H1 (cell line): ENCODE measurements at regions not wholly inside any gene's neighbourhood (a gene's known extent, or its start where the extent isn't known, plus 50 kb on each side); places are given as distances from the start of the nearest gene placed in this dataset.

Experiments used
- CHD7 ChIP-seq: fragments of 300-600 bp; sonication (generic); IDR thresholded peaks from 2 replicates; pipeline ENCODE4 v1.7.1; 2012; ENCODE audit warnings: low read length, moderate library complexity, mild to moderate bottlenecking, inconsistent platforms; ENCODE audit not compliant: insufficient replicate concordance
- KDM1A ChIP-seq: fragments of 200-600, 300-600 bp; sonication (generic); IDR thresholded peaks from 2 replicates; pipeline ENCODE4 v1.7.1; 2016; ENCODE audit warnings: mild to moderate bottlenecking, low read length, borderline replicate concordance
- MAFK ChIP-seq: IDR thresholded peaks from 2 replicates; pipeline ENCODE4 v1.6.1; 2012; ENCODE audit warnings: low read depth, mild to moderate bottlenecking, improper control_type of control experiment, low read length
- MAX ChIP-seq: IDR thresholded peaks from 2 replicates; pipeline ENCODE4 v1.6.1; 2012; ENCODE audit warnings: inconsistent platforms

- TF ChIP-seq KDM1A (no peak), MAX (no peak), CHD7 (no peak), MAFK (no peak)
Measured at GRCh38 chr9:119453980-119454379, 84.7 kb upstream of the BRINP1 start (continued).
